SK-N-MC (cell line): ENCODE measurements at regions not wholly inside any gene's neighbourhood (a gene's known extent, or its start where the extent isn't known, plus 50 kb on each side); places are given as distances from the start of the nearest gene placed in this dataset.

Experiments
- DNase-seq: peaks from one replicate; pipeline ENCODE4 v3.0.0-alpha.2; 2011; ENCODE audit warnings: low read depth, low spot score
- H3K27ac ChIP-seq: fragments of 200-600 bp; sonication (generic); 2 replicates; pipeline ENCODE4 v1.5.1; 2016; ENCODE audit warnings: mixed run types
- H3K36me3 ChIP-seq: fragments of 200-600 bp; sonication (generic); 2 replicates; pipeline ENCODE4 v1.6.1; 2017; ENCODE audit warnings: antibody characterized with exemption, low read length, mixed read lengths; ENCODE audit not compliant: insufficient read depth
- H3K4me3 ChIP-seq: fragments of 200-600 bp; sonication (generic); 2 replicates; pipeline ENCODE4 v1.5.1; 2016
- H3K9ac ChIP-seq: fragments of 200-600 bp; sonication (generic); 2 replicates; pipeline ENCODE4 v1.8.0; 2017; ENCODE audit warnings: mixed run types, mixed read lengths; ENCODE audit not compliant: insufficient read length
- H3K9me3 ChIP-seq: fragments of 200-600 bp; sonication (generic); 2 replicates; pipeline ENCODE4 v1.6.1; 2017; ENCODE audit warnings: low read depth, mild to moderate bottlenecking, antibody characterized with exemption, low read length, moderate library complexity, mixed read lengths
- EZH2 ChIP-seq: fragments of 200-600 bp; sonication (generic); IDR thresholded peaks from one replicate; pipeline ENCODE4 v1.6.1; 2017; ENCODE audit warnings: antibody characterized with exemption
- FOXP2 ChIP-seq: optimal IDR thresholded peaks from 2 replicates; pipeline ENCODE3; 2011; ENCODE audit warnings: mild to moderate bottlenecking, moderate library complexity; ENCODE audit not compliant: insufficient read depth; ENCODE audit errors: extremely low read length, control extremely low read depth
- POLR2AphosphoS5 ChIP-seq: IDR thresholded peaks from 2 replicates; pipeline ENCODE4 v1.6.1; 2012; ENCODE audit warnings: mild to moderate bottlenecking, low read depth, low read length, borderline replicate concordance

DNA sequence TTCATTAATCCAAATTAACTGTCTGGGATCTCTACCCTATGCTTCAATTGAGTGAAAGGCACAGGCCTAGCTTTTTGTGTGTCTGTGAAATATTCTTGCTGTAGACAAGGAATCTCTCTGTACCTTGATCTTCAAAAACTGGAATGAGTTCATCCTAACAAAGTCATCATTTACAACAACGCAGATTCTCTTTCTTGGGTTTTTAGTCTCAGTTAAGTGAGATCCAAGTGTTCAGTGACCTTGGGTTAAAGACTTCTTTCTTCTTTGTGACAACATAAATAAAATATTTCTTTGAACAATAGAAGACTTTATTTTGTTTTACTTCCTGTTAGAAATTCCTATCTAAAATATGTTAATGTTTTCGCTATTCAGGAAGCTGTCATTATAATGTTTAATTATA is 192.2 kb upstream of the LMNTD1 start:
- DNase-seq = no peak
- no peak overlapping the region; the same call in 1 of the 2 replicates for H3K27ac ChIP-seq
- H3K9me3 ChIP-seq = no peaks in the 10 kb centered on the region
- H3K36me3 ChIP-seq = no peaks in the 10 kb centered on the region
- H3K4me3 ChIP-seq = no peak overlapping the region
- H3K9ac ChIP-seq = no peak overlapping the region
- no peak for TF ChIP-seq EZH2

DNA sequence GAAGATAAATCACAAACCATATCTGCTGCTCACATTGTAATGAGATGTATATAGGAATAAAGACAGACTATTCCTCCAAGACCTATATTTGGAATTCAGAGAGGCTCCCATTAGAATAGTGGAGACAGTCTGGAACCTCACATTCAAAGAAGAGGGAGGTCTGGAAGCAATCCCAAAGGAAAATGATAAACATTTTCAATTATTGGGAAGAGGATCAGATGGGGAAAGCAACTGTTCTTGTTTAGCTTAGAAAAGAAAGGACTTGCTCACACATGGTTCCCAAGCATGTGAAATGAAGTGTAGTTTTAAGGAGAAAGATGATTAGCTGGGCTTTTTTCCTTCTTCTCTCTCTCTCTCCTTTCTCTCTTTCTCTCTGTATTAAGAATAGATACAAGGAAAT is 193.0 kb upstream of the LMNTD1 start:
- TF ChIP-seq POLR2AphosphoS5 = no peak
- TF ChIP-seq FOXP2 = no peak
- no peak for TF ChIP-seq EZH2
- Histone ChIP-seq H3K9ac (no peak overlapping the region), H3K9me3 (no peaks in the 10 kb centered on the region), H3K4me3 (no peak overlapping the region), H3K27ac (no peak overlapping the region), H3K36me3 (no peaks in the 10 kb centered on the region)
- no peak for DNase-seq

DNA sequence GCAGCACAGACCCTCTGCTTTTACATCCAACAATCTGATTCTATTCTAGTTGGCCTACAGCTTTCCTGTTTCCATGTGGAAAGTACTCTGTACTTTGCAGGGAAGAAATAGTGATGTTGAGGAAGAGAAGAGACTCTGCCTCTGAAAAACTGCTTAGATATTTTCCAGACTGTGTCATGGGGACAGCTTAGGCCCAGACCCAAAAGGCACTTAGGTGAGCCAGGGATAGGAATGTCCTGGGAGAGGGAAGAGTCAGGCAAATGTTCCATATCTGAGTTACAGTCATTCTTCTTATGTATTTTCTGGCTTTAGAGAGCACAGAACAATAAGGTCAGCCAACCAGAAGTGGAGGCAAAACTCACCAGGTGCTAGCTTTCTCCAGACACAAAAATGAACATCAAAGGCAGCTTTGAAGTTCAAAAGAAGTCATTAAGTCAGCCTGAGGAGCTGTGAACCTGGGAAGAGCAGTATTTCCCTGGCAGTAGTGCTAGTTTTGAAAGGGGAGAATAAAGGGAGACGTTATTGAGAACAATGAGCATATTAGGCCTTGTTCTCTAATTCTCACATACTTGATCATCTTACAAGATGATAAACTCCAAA is 199.7 kb upstream of the LMNTD1 start:
- TF ChIP-seq EZH2 = no peak
- no peak for TF ChIP-seq FOXP2
- TF ChIP-seq POLR2AphosphoS5 = no peak
- H3K4me3 ChIP-seq = no peak overlapping the region
- H3K9me3 ChIP-seq = no peaks in the 10 kb centered on the region
- no peak overlapping the region for H3K27ac ChIP-seq
- H3K9ac ChIP-seq = no peak overlapping the region
- no peak for DNase-seq
- no peaks in the 10 kb centered on the region for H3K36me3 ChIP-seq

DNA sequence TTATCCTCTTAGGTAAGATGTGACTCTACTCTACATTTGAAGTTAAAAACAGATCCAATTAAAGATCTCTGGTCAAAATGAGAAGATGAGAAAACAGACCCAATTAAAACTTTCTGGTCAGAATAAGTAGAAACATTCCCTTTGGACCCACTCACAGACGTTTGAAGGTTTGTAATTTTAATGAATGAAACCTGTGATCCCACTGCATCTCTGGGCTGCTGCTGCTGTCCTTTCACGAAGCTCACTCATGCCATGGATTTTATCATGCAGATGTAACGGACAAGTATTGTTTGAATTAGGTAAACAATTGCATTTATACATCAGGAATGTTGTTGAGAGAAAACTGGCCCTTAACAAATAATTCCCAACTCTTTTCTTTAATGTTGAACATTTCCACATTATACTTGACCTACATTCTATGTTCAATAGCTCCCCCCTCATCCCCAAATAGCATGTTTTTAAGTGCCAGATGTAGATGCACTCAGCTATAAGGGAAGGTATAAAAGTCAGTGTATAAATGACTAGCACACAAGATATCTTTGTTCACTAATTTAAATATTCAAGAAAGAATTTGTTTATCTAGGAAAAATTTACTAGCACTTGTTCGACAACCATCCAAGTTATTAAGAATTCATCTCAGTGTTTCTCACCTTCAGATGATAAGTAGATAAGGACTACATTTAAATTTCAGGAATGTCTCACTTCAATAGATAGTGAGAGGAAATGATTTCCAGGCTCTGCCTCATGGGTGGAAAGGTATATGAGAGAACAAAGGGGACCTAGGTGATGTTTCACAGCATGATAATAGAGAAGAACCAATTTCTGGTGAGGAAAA is 202.3 kb upstream of the LMNTD1 start:
- Histone ChIP-seq H3K27ac (no peak overlapping the region), H3K9me3 (no peaks in the 10 kb centered on the region), H3K4me3 (no peak overlapping the region), H3K9ac (no peak overlapping the region), H3K36me3 (no peaks in the 10 kb centered on the region)
- DNase-seq = no peak
- TF ChIP-seq FOXP2 = no peak
- TF ChIP-seq EZH2 = no peak
- TF ChIP-seq POLR2AphosphoS5 = no peak

DNA sequence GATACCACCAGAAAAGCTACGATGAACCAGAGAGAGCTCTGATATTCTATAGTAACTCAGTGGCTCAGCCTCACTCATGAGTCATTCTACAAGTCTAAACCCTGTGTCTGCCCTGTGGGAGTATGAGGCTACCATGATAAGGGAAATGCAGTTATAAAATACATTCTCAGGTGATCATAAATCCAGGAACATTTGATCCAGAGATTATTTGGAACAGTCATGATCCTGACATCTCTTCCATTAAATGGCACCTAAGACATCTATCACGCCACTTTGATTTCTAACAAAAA is 202.6 kb upstream of the RASSF8 start:
- DNase-seq = no peak
- no peak for TF ChIP-seq POLR2AphosphoS5
- no peak for TF ChIP-seq EZH2
- TF ChIP-seq FOXP2 = no peak

DNA sequence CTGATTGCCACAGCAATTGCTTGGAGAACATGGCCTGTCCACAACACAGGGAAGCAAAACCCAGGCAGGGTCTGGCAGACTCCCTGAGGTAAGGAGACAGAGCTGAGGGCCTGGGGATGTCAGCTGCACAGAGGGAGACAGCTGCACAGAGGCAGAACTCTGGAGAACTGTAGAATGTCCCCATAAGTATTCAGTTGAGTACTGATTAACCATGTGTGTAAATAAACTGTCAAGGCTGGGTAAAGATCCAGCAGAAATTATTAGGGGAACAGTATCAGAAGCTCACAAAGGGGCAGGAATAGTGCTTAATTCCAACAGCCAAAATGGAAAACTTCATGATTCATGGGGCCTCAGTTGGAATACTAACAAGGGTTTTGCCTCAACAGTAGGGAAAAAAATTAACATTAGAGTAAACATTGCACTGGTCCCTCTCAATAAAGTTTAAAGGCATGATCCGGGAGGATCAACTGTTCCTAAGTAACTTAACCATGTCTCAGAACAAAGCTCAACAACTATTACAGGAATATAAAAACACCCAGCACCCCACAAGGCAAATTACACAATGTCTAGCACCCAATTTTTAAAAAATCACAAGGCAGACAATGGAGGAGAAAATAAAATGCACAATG is 201.3 kb upstream of the RASSF8 start:
- no peak overlapping the region for H3K4me3 ChIP-seq
- TF ChIP-seq POLR2AphosphoS5 (no peak), EZH2 (no peak), FOXP2 (no peak)

More for the DNA sequence above, 202.6 kb upstream of the RASSF8 start:
- no peaks in the 10 kb centered on the region for H3K36me3 ChIP-seq
- no peak overlapping the region for H3K27ac ChIP-seq
- no peak overlapping the region for H3K4me3 ChIP-seq
- H3K9me3 ChIP-seq = no peaks in the 10 kb centered on the region
- H3K9ac ChIP-seq = no peak overlapping the region

DNA sequence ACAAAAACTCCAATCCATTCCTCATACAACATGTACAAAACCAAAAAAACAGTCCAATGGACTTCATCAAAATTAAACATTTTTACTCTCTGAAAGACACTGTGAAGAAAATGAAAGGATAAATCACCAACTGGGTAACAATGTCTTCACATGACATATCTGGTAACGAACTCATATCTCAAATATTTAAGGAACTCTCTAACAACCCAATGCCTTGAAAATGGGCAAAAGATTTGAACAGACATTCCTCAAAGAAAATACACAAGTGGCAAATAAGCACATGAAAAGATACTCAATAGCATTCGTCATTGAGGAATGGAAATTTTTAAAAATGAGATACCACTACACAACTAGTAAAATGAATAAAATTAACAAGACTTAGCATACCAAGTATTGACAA is 198.7 kb upstream of the RASSF8 start:
- no peaks in the 10 kb centered on the region for H3K36me3 ChIP-seq
- no peaks in the 10 kb centered on the region for H3K9me3 ChIP-seq
- TF ChIP-seq POLR2AphosphoS5 (no peak), EZH2 (no peak), FOXP2 (no peak)
- DNase-seq = no peak
- H3K4me3 ChIP-seq = no peak overlapping the region
- no peak overlapping the region for H3K27ac ChIP-seq
- no peak overlapping the region for H3K9ac ChIP-seq

More for the DNA sequence above, 201.3 kb upstream of the RASSF8 start:
- Histone ChIP-seq H3K9me3 (no peaks in the 10 kb centered on the region), H3K27ac (no peak overlapping the region), H3K36me3 (no peaks in the 10 kb centered on the region), H3K9ac (no peak overlapping the region)
- DNase-seq = no peak

DNA sequence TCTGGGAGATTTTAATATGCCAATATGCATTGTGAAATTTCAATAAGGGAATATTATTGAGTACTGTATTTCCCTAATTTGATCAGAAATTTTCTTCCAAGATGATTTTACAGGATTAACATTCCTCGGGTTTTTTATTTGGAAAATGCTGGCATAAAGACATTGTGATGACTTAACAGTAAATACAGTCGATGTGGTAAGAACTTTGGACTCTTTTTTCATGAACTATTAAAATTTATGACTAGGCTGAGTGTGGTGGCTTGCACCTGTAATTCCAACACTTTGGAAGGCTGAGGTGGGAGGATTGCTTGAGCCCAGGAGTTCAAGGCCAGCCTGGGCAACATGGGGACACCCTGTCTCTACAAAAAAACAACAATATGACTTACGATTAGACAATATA is 197.1 kb upstream of the RASSF8 start:
- no peak for DNase-seq
- Histone ChIP-seq H3K9ac (no peak overlapping the region), H3K27ac (no peak overlapping the region), H3K4me3 (no peak overlapping the region), H3K9me3 (no peaks in the 10 kb centered on the region), H3K36me3 (no peaks in the 10 kb centered on the region)
- TF ChIP-seq POLR2AphosphoS5 = no peak
- TF ChIP-seq FOXP2 = no peak
- TF ChIP-seq EZH2 = no peak
